GM23338 (cell line): ENCODE measurements at regions not wholly inside any gene's neighbourhood (a gene's known extent, or its start where the extent isn't known, plus 50 kb on each side); places are given as distances from the start of the nearest gene placed in this dataset.

ENCODE experiments used
- ATAC-seq: fragments of 200-7000 bp; cut with Tn5 transposase; 3 replicates; pipeline ENCODE4 v1.9.1; 2020
- DNase-seq: peaks from one replicate; pipeline ENCODE4 v3.0.0-alpha.2; 2015; ENCODE audit warnings: low spot score
- H2AFZ ChIP-seq: fragments of 200-600 bp; sonication (generic); 2 replicates; pipeline ENCODE4 v1.8.0; 2016; ENCODE audit warnings: antibody characterized with exemption, mild to moderate bottlenecking, moderate library complexity
- H3F3A ChIP-seq: fragments of 200-600 bp; sonication (generic); replicated peaks from 2 replicates; pipeline ENCODE4 v1.8.0; 2017; ENCODE audit warnings: antibody characterized with exemption, mixed run types, low read depth
- H3K27ac ChIP-seq: fragments of 200-600 bp; sonication (generic); 2 replicates; pipeline ENCODE4 v1.6.1; 2016; ENCODE audit warnings: low read depth
- H3K27me3 ChIP-seq: fragments of 200-600 bp; sonication (generic); 2 replicates; pipeline ENCODE4 v1.8.0; 2016; ENCODE audit warnings: mild to moderate bottlenecking, mixed run types, moderate library complexity; ENCODE audit not compliant: insufficient read depth
- H3K36me3 ChIP-seq: fragments of 200-600 bp; sonication (generic); 2 replicates; pipeline ENCODE4 v1.8.0; 2016; ENCODE audit warnings: mild to moderate bottlenecking; ENCODE audit not compliant: insufficient read depth
- H3K4me1 ChIP-seq: fragments of 200-600 bp; sonication (generic); 2 replicates; pipeline ENCODE4 v1.8.0; 2016; ENCODE audit warnings: mild to moderate bottlenecking, moderate library complexity; ENCODE audit not compliant: insufficient read depth
- H3K4me2 ChIP-seq: fragments of 200-600 bp; sonication (generic); 2 replicates; pipeline ENCODE4 v1.7.1; 2017; ENCODE audit warnings: mixed run types
- H3K4me3 ChIP-seq: fragments of 200-600 bp; sonication (generic); 2 replicates; pipeline ENCODE4 v1.6.1; 2016; ENCODE audit warnings: mixed run types
- H3K79me2 ChIP-seq: fragments of 200-600 bp; sonication (generic); replicated peaks from 2 replicates; pipeline ENCODE4 v1.8.0; 2017; ENCODE audit warnings: mild to moderate bottlenecking; ENCODE audit not compliant: insufficient read depth
- H3K9me2 ChIP-seq: fragments of 200-600 bp; sonication (generic); 2 replicates; pipeline ENCODE4 v1.8.0; 2017; ENCODE audit not compliant: insufficient read depth
- H4K20me1 ChIP-seq: fragments of 200-600 bp; sonication (generic); replicated peaks from 2 replicates; pipeline ENCODE4 v1.8.0; 2017; ENCODE audit warnings: mild to moderate bottlenecking; ENCODE audit not compliant: insufficient read depth
- H3K27ac Mint-ChIP-seq: 2 replicates; pipeline ENCODE4 v1.8.0; 2020; ENCODE audit warnings: inconsistent platforms, mild to moderate bottlenecking, moderate library complexity, mixed read lengths
- H3K27me3 Mint-ChIP-seq: 3 replicates; pipeline ENCODE4 v1.8.0; 2022; ENCODE audit warnings: low read depth, mild to moderate bottlenecking, moderate library complexity, mixed read lengths, inconsistent platforms; ENCODE audit not compliant: insufficient read depth, poor library complexity
- H3K36me3 Mint-ChIP-seq: 3 replicates; pipeline ENCODE4 v1.8.0; 2021; ENCODE audit warnings: low read depth, mild to moderate bottlenecking, inconsistent platforms, moderate library complexity, mixed read lengths
- H3K4me1 Mint-ChIP-seq: 3 replicates; pipeline ENCODE4 v1.8.0; 2020; ENCODE audit warnings: mild to moderate bottlenecking, inconsistent platforms, mixed read lengths
- H3K4me3 Mint-ChIP-seq: 3 replicates; pipeline ENCODE4 v1.8.0; 2021; ENCODE audit warnings: moderate library complexity, mild to moderate bottlenecking, inconsistent platforms, mixed read lengths
- H3K9me3 Mint-ChIP-seq: 3 replicates; pipeline ENCODE4 v1.8.0; 2020; ENCODE audit warnings: moderate library complexity, mild to moderate bottlenecking, inconsistent platforms, mixed read lengths
- CREB1 ChIP-seq: fragments of 250-450 bp; sonication (Bioruptor Pico); IDR thresholded peaks from 2 replicates; pipeline ENCODE4 v1.5.0; 2020; ENCODE audit warnings: low read depth, mild to moderate bottlenecking, moderate library complexity
- EZH2phosphoT487 ChIP-seq: fragments of 200-600 bp; sonication (generic); IDR thresholded peaks from one replicate; pipeline ENCODE4 v1.8.1; 2018; ENCODE audit warnings: antibody characterized with exemption; ENCODE audit not compliant: unreplicated experiment
- JUNB ChIP-seq: IDR thresholded peaks from one replicate; pipeline ENCODE4 v1.6.1; 2016; ENCODE audit warnings: antibody characterized with exemption; ENCODE audit not compliant: unreplicated experiment
- NANOG ChIP-seq: IDR thresholded peaks from 2 replicates; pipeline ENCODE4 v1.6.1; 2016; ENCODE audit warnings: antibody characterized with exemption, borderline replicate concordance
- STAT1 ChIP-seq: IDR thresholded peaks from one replicate; pipeline ENCODE4 v1.6.1; 2016; ENCODE audit warnings: antibody characterized with exemption; ENCODE audit not compliant: unreplicated experiment
- ZNF331 ChIP-seq: fragments of 250-450 bp; sonication (Bioruptor Pico); IDR thresholded peaks from 2 replicates; pipeline ENCODE4 v1.5.0; 2020; ENCODE audit warnings: low read depth, mild to moderate bottlenecking, moderate library complexity
- TF ChIP-seq, protein P1 (sequence below): IDR thresholded peaks from 2 replicates; pipeline ENCODE4 v1.6.1; 2016; ENCODE audit warnings: antibody characterized with exemption
- TF ChIP-seq, protein P2 (sequence below): fragments of 250-450 bp; sonication (Bioruptor Pico); IDR thresholded peaks from 2 replicates; pipeline ENCODE4 v1.5.0; 2020; ENCODE audit warnings: mild to moderate bottlenecking, moderate library complexity
- TF ChIP-seq, protein P3 (sequence below): IDR thresholded peaks from one replicate; pipeline ENCODE4 v1.6.1; 2018; ENCODE audit warnings: antibody characterized with exemption; ENCODE audit not compliant: unreplicated experiment

DNA sequence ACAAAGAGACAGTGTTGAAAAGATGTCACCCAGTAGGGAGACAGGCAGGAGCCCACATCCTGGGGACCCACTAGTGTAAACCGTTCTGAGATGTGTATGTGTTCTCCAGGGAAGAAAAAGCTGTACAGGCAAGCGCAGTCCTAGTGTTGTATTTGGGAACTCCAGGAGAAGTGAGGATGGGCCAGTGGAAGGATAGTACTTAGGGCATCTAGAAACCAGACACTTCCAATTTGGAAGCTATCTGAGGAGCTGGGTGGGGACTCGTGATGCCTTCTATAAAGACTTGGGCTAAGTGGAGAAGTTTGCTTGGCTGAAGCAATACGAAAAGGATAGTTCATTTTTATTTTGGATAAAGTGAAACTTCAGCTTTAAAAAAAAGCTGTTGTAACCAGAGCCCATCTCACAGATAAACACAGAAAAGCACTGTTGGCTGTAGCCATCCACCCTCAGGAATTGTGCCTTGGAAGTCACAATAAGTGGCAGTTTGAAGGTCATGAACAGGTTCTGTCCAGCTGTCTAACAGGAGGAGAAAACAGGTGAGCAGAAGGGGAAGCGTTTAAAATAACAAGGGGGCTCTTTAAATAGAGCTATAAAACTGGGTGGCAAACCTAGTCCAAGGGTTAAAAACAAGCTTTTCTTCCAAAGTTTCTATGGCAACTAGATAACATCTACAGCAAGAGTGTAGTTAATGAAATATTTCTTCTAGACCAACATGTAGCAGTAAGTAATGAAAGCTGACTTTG lies 108.0 kb upstream of the ARHGAP5 start:
- H3K4me3 ChIP-seq, result no peak overlapping the region
- H3K4me2 ChIP-seq, result no peak overlapping the region
- no peaks in the 10 kb centered on the region for H3F3A ChIP-seq
- no peak overlapping the region for H3K27ac ChIP-seq
- ATAC-seq (no peak), DNase-seq (no peak)
- H3K9me2 ChIP-seq, result peaks cover 11% of the 10 kb centered on the region; the same call in 1 of the 2 replicates
- no peaks in the 10 kb centered on the region; the same call in 1 of the 2 replicates for H3K36me3 ChIP-seq
- Mint-ChIP-seq H3K4me1 (no peaks in the 10 kb centered on the region), H3K4me3 (no peak overlapping the region), H3K27me3 (peaks cover 4% of the 10 kb centered on the region), H3K27ac (no peak overlapping the region), H3K36me3 (peaks cover 8% of the 10 kb centered on the region; the same call in 2 of the 3 replicates), H3K9me3 (peaks cover 30% of the 10 kb centered on the region)
- H3K79me2 ChIP-seq, result no peaks in the 10 kb centered on the region
- H3K27me3 ChIP-seq, result no peaks in the 10 kb centered on the region
- no peak overlapping the region for H2AFZ ChIP-seq
- TF ChIP-seq STAT1, result no peak
- TF ChIP-seq, protein P1, sequence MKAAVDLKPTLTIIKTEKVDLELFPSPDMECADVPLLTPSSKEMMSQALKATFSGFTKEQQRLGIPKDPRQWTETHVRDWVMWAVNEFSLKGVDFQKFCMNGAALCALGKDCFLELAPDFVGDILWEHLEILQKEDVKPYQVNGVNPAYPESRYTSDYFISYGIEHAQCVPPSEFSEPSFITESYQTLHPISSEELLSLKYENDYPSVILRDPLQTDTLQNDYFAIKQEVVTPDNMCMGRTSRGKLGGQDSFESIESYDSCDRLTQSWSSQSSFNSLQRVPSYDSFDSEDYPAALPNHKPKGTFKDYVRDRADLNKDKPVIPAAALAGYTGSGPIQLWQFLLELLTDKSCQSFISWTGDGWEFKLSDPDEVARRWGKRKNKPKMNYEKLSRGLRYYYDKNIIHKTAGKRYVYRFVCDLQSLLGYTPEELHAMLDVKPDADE, result no peak
- no peak for TF ChIP-seq JUNB
- no peak for TF ChIP-seq NANOG
- no peak for TF ChIP-seq EZH2phosphoT487
- TF ChIP-seq ZNF331 (CRISPR knock-in tag), result no peak
- TF ChIP-seq, protein P2, sequence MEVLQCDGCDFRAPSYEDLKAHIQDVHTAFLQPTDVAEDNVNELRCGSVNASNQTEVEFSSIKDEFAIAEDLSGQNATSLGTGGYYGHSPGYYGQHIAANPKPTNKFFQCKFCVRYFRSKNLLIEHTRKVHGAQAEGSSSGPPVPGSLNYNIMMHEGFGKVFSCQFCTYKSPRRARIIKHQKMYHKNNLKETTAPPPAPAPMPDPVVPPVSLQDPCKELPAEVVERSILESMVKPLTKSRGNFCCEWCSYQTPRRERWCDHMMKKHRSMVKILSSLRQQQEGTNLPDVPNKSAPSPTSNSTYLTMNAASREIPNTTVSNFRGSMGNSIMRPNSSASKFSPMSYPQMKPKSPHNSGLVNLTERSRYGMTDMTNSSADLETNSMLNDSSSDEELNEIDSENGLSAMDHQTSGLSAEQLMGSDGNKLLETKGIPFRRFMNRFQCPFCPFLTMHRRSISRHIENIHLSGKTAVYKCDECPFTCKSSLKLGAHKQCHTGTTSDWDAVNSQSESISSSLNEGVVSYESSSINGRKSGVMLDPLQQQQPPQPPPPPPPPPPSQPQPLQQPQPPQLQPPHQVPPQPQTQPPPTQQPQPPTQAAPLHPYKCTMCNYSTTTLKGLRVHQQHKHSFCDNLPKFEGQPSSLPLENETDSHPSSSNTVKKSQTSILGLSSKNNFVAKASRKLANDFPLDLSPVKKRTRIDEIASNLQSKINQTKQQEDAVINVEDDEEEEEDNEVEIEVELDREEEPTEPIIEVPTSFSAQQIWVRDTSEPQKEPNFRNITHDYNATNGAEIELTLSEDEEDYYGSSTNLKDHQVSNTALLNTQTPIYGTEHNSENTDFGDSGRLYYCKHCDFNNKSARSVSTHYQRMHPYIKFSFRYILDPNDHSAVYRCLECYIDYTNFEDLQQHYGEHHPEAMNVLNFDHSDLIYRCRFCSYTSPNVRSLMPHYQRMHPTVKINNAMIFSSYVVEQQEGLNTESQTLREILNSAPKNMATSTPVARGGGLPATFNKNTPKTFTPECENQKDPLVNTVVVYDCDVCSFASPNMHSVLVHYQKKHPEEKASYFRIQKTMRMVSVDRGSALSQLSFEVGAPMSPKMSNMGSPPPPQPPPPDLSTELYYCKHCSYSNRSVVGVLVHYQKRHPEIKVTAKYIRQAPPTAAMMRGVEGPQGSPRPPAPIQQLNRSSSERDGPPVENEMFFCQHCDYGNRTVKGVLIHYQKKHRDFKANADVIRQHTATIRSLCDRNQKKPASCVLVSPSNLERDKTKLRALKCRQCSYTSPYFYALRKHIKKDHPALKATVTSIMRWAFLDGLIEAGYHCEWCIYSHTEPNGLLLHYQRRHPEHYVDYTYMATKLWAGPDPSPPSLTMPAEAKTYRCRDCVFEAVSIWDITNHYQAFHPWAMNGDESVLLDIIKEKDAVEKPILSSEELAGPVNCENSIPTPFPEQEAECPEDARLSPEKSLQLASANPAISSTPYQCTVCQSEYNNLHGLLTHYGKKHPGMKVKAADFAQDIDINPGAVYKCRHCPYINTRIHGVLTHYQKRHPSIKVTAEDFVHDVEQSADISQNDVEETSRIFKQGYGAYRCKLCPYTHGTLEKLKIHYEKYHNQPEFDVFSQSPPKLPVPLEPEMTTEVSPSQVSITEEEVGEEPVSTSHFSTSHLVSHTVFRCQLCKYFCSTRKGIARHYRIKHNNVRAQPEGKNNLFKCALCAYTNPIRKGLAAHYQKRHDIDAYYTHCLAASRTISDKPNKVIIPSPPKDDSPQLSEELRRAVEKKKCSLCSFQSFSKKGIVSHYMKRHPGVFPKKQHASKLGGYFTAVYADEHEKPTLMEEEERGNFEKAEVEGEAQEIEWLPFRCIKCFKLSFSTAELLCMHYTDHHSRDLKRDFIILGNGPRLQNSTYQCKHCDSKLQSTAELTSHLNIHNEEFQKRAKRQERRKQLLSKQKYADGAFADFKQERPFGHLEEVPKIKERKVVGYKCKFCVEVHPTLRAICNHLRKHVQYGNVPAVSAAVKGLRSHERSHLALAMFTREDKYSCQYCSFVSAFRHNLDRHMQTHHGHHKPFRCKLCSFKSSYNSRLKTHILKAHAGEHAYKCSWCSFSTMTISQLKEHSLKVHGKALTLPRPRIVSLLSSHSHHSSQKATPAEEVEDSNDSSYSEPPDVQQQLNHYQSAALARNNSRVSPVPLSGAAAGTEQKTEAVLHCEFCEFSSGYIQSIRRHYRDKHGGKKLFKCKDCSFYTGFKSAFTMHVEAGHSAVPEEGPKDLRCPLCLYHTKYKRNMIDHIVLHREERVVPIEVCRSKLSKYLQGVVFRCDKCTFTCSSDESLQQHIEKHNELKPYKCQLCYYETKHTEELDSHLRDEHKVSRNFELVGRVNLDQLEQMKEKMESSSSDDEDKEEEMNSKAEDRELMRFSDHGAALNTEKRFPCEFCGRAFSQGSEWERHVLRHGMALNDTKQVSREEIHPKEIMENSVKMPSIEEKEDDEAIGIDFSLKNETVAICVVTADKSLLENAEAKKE (CRISPR knock-in tag), result no peak
- TF ChIP-seq, protein P3, sequence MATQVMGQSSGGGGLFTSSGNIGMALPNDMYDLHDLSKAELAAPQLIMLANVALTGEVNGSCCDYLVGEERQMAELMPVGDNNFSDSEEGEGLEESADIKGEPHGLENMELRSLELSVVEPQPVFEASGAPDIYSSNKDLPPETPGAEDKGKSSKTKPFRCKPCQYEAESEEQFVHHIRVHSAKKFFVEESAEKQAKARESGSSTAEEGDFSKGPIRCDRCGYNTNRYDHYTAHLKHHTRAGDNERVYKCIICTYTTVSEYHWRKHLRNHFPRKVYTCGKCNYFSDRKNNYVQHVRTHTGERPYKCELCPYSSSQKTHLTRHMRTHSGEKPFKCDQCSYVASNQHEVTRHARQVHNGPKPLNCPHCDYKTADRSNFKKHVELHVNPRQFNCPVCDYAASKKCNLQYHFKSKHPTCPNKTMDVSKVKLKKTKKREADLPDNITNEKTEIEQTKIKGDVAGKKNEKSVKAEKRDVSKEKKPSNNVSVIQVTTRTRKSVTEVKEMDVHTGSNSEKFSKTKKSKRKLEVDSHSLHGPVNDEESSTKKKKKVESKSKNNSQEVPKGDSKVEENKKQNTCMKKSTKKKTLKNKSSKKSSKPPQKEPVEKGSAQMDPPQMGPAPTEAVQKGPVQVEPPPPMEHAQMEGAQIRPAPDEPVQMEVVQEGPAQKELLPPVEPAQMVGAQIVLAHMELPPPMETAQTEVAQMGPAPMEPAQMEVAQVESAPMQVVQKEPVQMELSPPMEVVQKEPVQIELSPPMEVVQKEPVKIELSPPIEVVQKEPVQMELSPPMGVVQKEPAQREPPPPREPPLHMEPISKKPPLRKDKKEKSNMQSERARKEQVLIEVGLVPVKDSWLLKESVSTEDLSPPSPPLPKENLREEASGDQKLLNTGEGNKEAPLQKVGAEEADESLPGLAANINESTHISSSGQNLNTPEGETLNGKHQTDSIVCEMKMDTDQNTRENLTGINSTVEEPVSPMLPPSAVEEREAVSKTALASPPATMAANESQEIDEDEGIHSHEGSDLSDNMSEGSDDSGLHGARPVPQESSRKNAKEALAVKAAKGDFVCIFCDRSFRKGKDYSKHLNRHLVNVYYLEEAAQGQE, result no peak
- no peak for TF ChIP-seq CREB1 (CRISPR knock-in tag)
- H4K20me1 ChIP-seq, result no peaks in the 10 kb centered on the region
- H3K4me1 ChIP-seq, result no peaks in the 10 kb centered on the region
